Nephron progenitor cell (in vitro differentiated cells): ENCODE measurements at regions not wholly inside any gene's neighbourhood (a gene's known extent, or its start where the extent isn't known, plus 50 kb on each side); places are given as distances from the start of the nearest gene placed in this dataset.

ENCODE experiments used
- DNase-seq: peaks from one replicate; pipeline ENCODE4 v3.0.0; 2021
- H3K27ac Mint-ChIP-seq: 2 replicates; pipeline ENCODE4 v1.8.0; 2021; ENCODE audit warnings: mild to moderate bottlenecking, moderate library complexity, mixed read lengths
- H3K27me3 Mint-ChIP-seq: 2 replicates; pipeline ENCODE4 v1.8.0; 2021; ENCODE audit warnings: mild to moderate bottlenecking, low read depth, mixed read lengths; ENCODE audit not compliant: poor library complexity
- H3K36me3 Mint-ChIP-seq: 2 replicates; pipeline ENCODE4 v1.8.0; 2021; ENCODE audit warnings: low read depth, mixed read lengths
- H3K4me1 Mint-ChIP-seq: 2 replicates; pipeline ENCODE4 v1.8.0; 2021; ENCODE audit warnings: mixed read lengths
- H3K4me3 Mint-ChIP-seq: 2 replicates; pipeline ENCODE4 v1.8.0; 2021; ENCODE audit warnings: mild to moderate bottlenecking, moderate library complexity, mixed read lengths
- H3K9me3 Mint-ChIP-seq: 2 replicates; pipeline ENCODE4 v1.8.0; 2021; ENCODE audit warnings: mild to moderate bottlenecking, moderate library complexity, mixed read lengths
- TF ChIP-seq, protein P1 (sequence below): fragments of 200-600 bp; sonication (generic); IDR thresholded peaks from 2 replicates; pipeline ENCODE4 v1.5.0; 2021; ENCODE audit warnings: antibody characterized with exemption

- H3K9me3 Mint-ChIP-seq, result no peaks in the 10 kb centered on the region
- TF ChIP-seq, protein P1, sequence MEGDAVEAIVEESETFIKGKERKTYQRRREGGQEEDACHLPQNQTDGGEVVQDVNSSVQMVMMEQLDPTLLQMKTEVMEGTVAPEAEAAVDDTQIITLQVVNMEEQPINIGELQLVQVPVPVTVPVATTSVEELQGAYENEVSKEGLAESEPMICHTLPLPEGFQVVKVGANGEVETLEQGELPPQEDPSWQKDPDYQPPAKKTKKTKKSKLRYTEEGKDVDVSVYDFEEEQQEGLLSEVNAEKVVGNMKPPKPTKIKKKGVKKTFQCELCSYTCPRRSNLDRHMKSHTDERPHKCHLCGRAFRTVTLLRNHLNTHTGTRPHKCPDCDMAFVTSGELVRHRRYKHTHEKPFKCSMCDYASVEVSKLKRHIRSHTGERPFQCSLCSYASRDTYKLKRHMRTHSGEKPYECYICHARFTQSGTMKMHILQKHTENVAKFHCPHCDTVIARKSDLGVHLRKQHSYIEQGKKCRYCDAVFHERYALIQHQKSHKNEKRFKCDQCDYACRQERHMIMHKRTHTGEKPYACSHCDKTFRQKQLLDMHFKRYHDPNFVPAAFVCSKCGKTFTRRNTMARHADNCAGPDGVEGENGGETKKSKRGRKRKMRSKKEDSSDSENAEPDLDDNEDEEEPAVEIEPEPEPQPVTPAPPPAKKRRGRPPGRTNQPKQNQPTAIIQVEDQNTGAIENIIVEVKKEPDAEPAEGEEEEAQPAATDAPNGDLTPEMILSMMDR, result no peak
- H3K27ac Mint-ChIP-seq, result peak overlapping the region; percentile 74
- no peaks in the 10 kb centered on the region for H3K27me3 Mint-ChIP-seq
- no peak overlapping the region for H3K4me3 Mint-ChIP-seq
- H3K36me3 Mint-ChIP-seq, result no peaks in the 10 kb centered on the region
- no peak for DNase-seq
- peaks cover 64% of the 10 kb centered on the region for H3K4me1 Mint-ChIP-seq
Observed at GRCh38 chr4:13169731-13170525, 314.2 kb downstream of the RAB28 start.

DNA sequence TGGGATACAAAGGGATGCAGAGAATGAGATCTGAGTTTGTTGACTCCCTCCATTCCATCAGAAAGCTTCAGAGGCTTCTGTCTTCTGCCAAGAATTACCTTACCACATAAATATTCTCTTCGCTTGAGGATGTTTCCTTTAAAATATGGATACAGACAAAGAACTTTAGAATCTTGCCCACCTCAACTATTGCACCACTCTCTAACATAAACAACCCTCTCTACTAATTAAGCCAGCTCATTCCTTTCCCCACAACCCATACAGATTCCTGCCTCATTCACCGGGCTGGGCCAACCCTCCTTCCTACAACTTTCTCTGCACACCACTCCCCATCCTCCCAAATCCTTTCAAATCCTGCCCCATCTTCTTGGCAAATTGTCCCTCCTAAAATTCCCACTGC is 315.8 kb downstream of the RAB28 start:
- TF ChIP-seq, protein P1, result no peak
- H3K36me3 Mint-ChIP-seq, result no peaks in the 10 kb centered on the region
- H3K27me3 Mint-ChIP-seq, result no peaks in the 10 kb centered on the region
- H3K4me1 Mint-ChIP-seq, result peaks cover 59% of the 10 kb centered on the region
- H3K9me3 Mint-ChIP-seq, result no peaks in the 10 kb centered on the region
- H3K4me3 Mint-ChIP-seq, result no peak overlapping the region
- no peak overlapping the region for H3K27ac Mint-ChIP-seq
- DNase-seq, result no peak

- TF ChIP-seq, protein P1, result no peak
- no peaks in the 10 kb centered on the region for H3K9me3 Mint-ChIP-seq
- H3K27ac Mint-ChIP-seq, result no peak overlapping the region
- H3K4me1 Mint-ChIP-seq, result peaks cover 66% of the 10 kb centered on the region
- no peaks in the 10 kb centered on the region for H3K36me3 Mint-ChIP-seq
- no peak for DNase-seq
- H3K27me3 Mint-ChIP-seq, result no peaks in the 10 kb centered on the region
- no peak overlapping the region for H3K4me3 Mint-ChIP-seq
Observed at GRCh38 chr4:13166214-13166613, 317.9 kb downstream of the RAB28 start.

GRCh38 chr4:13164783-13165331 is 319.3 kb downstream of the RAB28 start:
- TF ChIP-seq, protein P1, result no peak
- Mint-ChIP-seq H3K27ac (no peak overlapping the region), H3K4me1 (peaks cover 70% of the 10 kb centered on the region), H3K9me3 (no peaks in the 10 kb centered on the region), H3K4me3 (no peak overlapping the region), H3K27me3 (no peaks in the 10 kb centered on the region), H3K36me3 (no peaks in the 10 kb centered on the region)
- DNase-seq, result no peak

DNA sequence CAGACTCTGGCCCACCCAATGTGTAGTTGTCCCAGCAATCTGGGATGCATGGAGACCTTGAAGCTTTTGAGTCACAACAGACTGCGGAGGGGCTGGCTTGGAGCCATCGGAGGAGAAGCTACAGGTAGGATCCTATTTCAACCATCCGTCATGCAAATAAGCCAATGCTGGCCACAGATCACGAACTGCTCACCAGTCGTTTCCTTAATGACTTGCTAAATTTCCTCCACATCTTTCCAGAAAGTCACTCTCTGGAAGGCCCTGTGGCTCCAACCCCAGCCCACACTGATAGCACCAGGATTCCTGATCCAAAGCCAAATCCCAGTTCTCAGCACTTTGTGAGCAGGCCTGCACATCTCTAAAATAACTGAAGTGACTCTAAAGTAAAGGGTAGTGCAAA is 321.3 kb downstream of the RAB28 start:
- Mint-ChIP-seq H3K4me3 (no peak overlapping the region), H3K27me3 (no peaks in the 10 kb centered on the region), H3K4me1 (peaks cover 73% of the 10 kb centered on the region), H3K36me3 (peaks cover 6% of the 10 kb centered on the region), H3K9me3 (no peaks in the 10 kb centered on the region), H3K27ac (no peak overlapping the region)
- TF ChIP-seq, protein P1, result no peak
- no peak for DNase-seq

DNA sequence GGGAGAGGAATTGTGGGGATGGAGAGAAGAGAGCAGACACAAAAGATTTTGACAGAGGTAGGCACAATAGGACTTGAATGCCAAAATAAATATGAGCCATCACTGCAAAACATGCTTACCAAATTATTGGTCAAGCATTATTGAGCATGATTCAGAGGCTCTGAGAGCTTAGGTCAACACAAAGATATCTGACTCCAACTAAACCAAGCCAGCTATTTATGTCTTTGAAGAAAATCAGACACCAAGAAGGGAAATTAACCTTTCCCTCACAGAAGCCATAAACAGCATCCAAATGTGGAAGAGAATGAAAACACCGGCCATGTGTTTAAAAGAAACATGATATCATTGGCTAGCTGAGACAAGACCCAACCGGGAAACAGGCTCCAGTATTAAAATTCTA is 323.2 kb downstream of the RAB28 start:
- DNase-seq, result no peak
- peak overlapping the region; percentile 9 for H3K4me3 Mint-ChIP-seq
- no peaks in the 10 kb centered on the region for H3K9me3 Mint-ChIP-seq
- peaks cover 13% of the 10 kb centered on the region for H3K36me3 Mint-ChIP-seq
- H3K4me1 Mint-ChIP-seq, result peaks cover 67% of the 10 kb centered on the region
- H3K27me3 Mint-ChIP-seq, result no peaks in the 10 kb centered on the region
- H3K27ac Mint-ChIP-seq, result peak overlapping the region; percentile 87
- TF ChIP-seq, protein P1, result no peak
